Liver (tissue), 8 donors: ENCODE measurements at regions not wholly inside any gene's neighbourhood (a gene's known extent, or its start where the extent isn't known, plus 50 kb on each side); places are given as distances from the start of the nearest gene placed in this dataset.

Source experiments
- DNase-seq: peaks from one replicate; pipeline ENCODE4 v3.0.0-alpha.2; 2017; ENCODE audit warnings: low spot score
- H3K27ac ChIP-seq, 2 donors: one replicate each; pipeline ENCODE4 v1.7.0; 2013; ENCODE audit warnings: inconsistent platforms in 2 of 2, low read length in 2 of 2, control low read depth in 1 of 2, low read depth in 1 of 2, mild to moderate bottlenecking in 1 of 2
- H3K27me3 ChIP-seq, 4 donors: one replicate each; pipeline versions ENCODE4 v1.6.1 to v1.7.0; 2013; ENCODE audit warnings: low read length in 3 of 4, inconsistent platforms in 1 of 4, mild to moderate bottlenecking in 1 of 4, moderate library complexity in 1 of 4; ENCODE audit not compliant: control insufficient read depth in 4 of 4, insufficient read depth in 4 of 4
- H3K36me3 ChIP-seq, 4 donors: one replicate each; pipeline versions ENCODE4 v1.6.1 to v1.7.0; 2013; ENCODE audit warnings: low read length in 3 of 4, mild to moderate bottlenecking in 3 of 4, low read depth in 1 of 4, moderate library complexity in 1 of 4; ENCODE audit not compliant: control insufficient read depth in 4 of 4, insufficient read depth in 3 of 4
- H3K4me1 ChIP-seq, 4 donors: one replicate each; pipeline versions ENCODE4 v1.6.1 to v1.7.0; 2013; ENCODE audit warnings: low read length in 3 of 4, mild to moderate bottlenecking in 3 of 4, moderate library complexity in 1 of 4; ENCODE audit not compliant: control insufficient read depth in 4 of 4, insufficient read depth in 4 of 4
- H3K4me3 ChIP-seq, 3 donors: one replicate each; pipeline versions ENCODE4 v1.6.1 to v1.7.0; 2013; ENCODE audit warnings: low read length in 3 of 3, control low read depth in 1 of 3, low read depth in 1 of 3, mild to moderate bottlenecking in 1 of 3
- H3K9ac ChIP-seq, 2 donors: one replicate each; pipeline ENCODE4 v1.7.0; 2013; ENCODE audit warnings: low read length in 2 of 2, mild to moderate bottlenecking in 2 of 2, moderate library complexity in 2 of 2, control low read depth in 1 of 2, low read depth in 1 of 2
- H3K9me3 ChIP-seq, 4 donors: one replicate each; pipeline versions ENCODE4 v1.6.1 to v1.7.0; 2013; ENCODE audit warnings: low read length in 3 of 4; ENCODE audit not compliant: control insufficient read depth in 4 of 4
- EGR1 ChIP-seq, 2 donors: IDR thresholded peaks; 2 replicates each; pipeline ENCODE4 v1.6.1; 2016 to 2018; ENCODE audit warnings: antibody characterized with exemption in 2 of 2, low read depth in 2 of 2
- FOXA1 ChIP-seq: IDR thresholded peaks from 2 replicates; pipeline ENCODE4 v1.6.1; 2016; ENCODE audit warnings: antibody characterized with exemption
- FOXA2 ChIP-seq: IDR thresholded peaks from 2 replicates; pipeline ENCODE4 v1.6.1; 2016; ENCODE audit warnings: antibody characterized with exemption
- GABPA ChIP-seq, 2 donors: IDR thresholded peaks in 1 of 2; conservative IDR thresholded peaks in 1 of 2; 2 replicates each; pipeline ENCODE4 v1.6.1; 2016; ENCODE audit warnings: antibody characterized with exemption in 2 of 2, mild to moderate bottlenecking in 1 of 2, moderate library complexity in 1 of 2
- HNF4G ChIP-seq: IDR thresholded peaks from 2 replicates; pipeline ENCODE4 v1.6.1; 2016; ENCODE audit warnings: antibody characterized with exemption
- JUND ChIP-seq, 2 donors: IDR thresholded peaks; 2 replicates each; pipeline ENCODE4 v1.6.1; 2016; ENCODE audit warnings: antibody characterized with exemption in 2 of 2
- RAD21 ChIP-seq, 2 donors: IDR thresholded peaks; 2 replicates each; pipeline ENCODE4 v1.6.1; 2016; ENCODE audit warnings: antibody characterized with exemption in 2 of 2, mild to moderate bottlenecking in 2 of 2
- RXRA ChIP-seq, 2 donors: IDR thresholded peaks; 2 replicates each; pipeline ENCODE4 v1.6.1; 2017 to 2018; ENCODE audit warnings: antibody characterized with exemption in 2 of 2, mild to moderate bottlenecking in 1 of 2
- SP1 ChIP-seq: IDR thresholded peaks from 2 replicates; pipeline ENCODE4 v1.6.1; 2018; ENCODE audit warnings: antibody characterized with exemption, mild to moderate bottlenecking
- TAF1 ChIP-seq: conservative IDR thresholded peaks from 2 replicates; pipeline ENCODE4 v1.6.1; 2016; ENCODE audit warnings: antibody characterized with exemption, mild to moderate bottlenecking
- YY1 ChIP-seq: IDR thresholded peaks from 2 replicates; pipeline ENCODE4 v1.6.1; 2016; ENCODE audit warnings: antibody characterized with exemption, mild to moderate bottlenecking
- WGBS: extraction: QIAGEN DNeasy Blood & Tissue Kit; methylation state at CpG from one replicate; pipeline ENCODE4 v1.1.7; 2013; 5-methylcytosine and 5-hydroxymethylcytosine counted together
- TF ChIP-seq, protein P1 (sequence below): IDR thresholded peaks from 2 replicates; pipeline ENCODE4 v1.6.1; 2016; ENCODE audit warnings: antibody characterized with exemption
- TF ChIP-seq, protein P2 (sequence below): IDR thresholded peaks from 2 replicates; pipeline ENCODE4 v1.6.1; 2016; ENCODE audit warnings: antibody characterized with exemption
- TF ChIP-seq, protein P3 (sequence below): fragments of 150-350 bp; IDR thresholded peaks from 2 replicates; pipeline ENCODE4 v1.5.1; 2017; ENCODE audit warnings: improper control_type of control experiment, low read depth, low read length; ENCODE audit not compliant: missing input control
- TF ChIP-seq, protein P4 (sequence below): IDR thresholded peaks from 2 replicates; pipeline ENCODE4 v1.6.1; 2016; ENCODE audit warnings: antibody characterized with exemption, mild to moderate bottlenecking
- TF ChIP-seq, protein P5 (sequence below): IDR thresholded peaks from 2 replicates; pipeline ENCODE4 v1.6.1; 2016; ENCODE audit warnings: antibody characterized with exemption
- donor health status: healthy.
- donor health status: healthy.
- donor health status: healthy.
- donor health status: healthy.
- donor health status: healthy.

DNA sequence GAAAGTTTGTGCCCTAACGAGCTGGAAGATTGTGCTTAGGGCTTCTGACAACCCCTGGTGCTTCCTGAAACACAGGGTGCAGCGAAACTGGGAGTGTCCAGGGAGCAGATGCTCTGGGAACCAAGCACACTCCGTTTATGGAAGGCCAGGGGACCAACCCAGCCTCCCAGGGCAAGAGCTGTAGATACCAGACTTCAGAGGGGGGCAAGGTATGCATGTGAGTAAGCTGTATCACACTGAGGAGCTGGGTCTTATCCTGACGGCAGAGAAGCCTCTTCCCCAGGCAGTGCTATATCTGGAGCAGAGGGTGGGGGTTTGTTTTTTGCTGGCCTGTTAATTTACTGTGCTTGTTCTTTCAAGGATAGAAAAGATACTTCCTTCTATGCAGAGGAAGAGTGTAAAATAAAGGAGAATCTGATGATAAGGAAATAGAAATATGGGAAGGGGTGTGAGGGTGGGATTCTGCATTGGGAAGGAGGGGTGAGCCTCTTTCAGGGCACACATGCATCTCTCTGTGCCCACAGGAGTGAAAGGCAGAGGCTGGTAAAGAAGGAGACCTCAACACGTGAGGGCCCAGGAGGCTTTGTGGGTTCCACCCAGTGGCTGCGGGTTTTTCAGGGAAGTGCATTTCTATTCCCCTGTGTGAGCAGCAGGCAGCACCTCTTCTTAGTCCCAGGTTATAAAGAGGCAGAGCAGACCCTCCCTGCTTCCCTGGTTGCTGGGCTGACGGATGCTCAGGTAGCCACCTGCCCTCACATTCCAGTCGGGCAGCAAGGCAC, 314.1 kb downstream of the TCERG1L start:
- Histone ChIP-seq H3K27me3 (peaks cover 0 to 6% (median 2%) of the 10 kb centered on the region in 4 donors), H3K36me3 (no peaks in the 10 kb centered on the region), H3K27ac (no peak overlapping the region), H3K4me3 (no peak overlapping the region), H3K4me1 (no peaks in the 10 kb centered on the region), H3K9me3 (peaks cover 0 to 3% (median 1%) of the 10 kb centered on the region in 4 donors), H3K9ac (no peak overlapping the region)
- DNase-seq = no peak
- TF ChIP-seq GABPA (IDR thresholded peaks at IDR 0.05 in 1 of 2, conservative IDR thresholded peaks at IDR 0.05 in 1 of 2) (no peak), RXRA (IDR thresholded peaks at IDR 0.05) (no peak), FOXA2 (no peak), FOXA1 (no peak), JUND (IDR thresholded peaks at IDR 0.05) (no peak), EGR1 (IDR thresholded peaks at IDR 0.05; ENCODE audit: low read depth in 2 of 2) (no peak), SP1 (no peak), TAF1 (no peak), RAD21 (IDR thresholded peaks at IDR 0.05) (no peak), YY1 (no peak), HNF4G (no peak)
- TF ChIP-seq, protein P1, sequence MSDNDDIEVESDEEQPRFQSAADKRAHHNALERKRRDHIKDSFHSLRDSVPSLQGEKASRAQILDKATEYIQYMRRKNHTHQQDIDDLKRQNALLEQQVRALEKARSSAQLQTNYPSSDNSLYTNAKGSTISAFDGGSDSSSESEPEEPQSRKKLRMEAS = no peak
- TF ChIP-seq, protein P2, sequence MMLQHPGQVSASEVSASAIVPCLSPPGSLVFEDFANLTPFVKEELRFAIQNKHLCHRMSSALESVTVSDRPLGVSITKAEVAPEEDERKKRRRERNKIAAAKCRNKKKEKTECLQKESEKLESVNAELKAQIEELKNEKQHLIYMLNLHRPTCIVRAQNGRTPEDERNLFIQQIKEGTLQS = no peak
- TF ChIP-seq, protein P3, sequence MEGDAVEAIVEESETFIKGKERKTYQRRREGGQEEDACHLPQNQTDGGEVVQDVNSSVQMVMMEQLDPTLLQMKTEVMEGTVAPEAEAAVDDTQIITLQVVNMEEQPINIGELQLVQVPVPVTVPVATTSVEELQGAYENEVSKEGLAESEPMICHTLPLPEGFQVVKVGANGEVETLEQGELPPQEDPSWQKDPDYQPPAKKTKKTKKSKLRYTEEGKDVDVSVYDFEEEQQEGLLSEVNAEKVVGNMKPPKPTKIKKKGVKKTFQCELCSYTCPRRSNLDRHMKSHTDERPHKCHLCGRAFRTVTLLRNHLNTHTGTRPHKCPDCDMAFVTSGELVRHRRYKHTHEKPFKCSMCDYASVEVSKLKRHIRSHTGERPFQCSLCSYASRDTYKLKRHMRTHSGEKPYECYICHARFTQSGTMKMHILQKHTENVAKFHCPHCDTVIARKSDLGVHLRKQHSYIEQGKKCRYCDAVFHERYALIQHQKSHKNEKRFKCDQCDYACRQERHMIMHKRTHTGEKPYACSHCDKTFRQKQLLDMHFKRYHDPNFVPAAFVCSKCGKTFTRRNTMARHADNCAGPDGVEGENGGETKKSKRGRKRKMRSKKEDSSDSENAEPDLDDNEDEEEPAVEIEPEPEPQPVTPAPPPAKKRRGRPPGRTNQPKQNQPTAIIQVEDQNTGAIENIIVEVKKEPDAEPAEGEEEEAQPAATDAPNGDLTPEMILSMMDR = no peak
- TF ChIP-seq, protein P4, sequence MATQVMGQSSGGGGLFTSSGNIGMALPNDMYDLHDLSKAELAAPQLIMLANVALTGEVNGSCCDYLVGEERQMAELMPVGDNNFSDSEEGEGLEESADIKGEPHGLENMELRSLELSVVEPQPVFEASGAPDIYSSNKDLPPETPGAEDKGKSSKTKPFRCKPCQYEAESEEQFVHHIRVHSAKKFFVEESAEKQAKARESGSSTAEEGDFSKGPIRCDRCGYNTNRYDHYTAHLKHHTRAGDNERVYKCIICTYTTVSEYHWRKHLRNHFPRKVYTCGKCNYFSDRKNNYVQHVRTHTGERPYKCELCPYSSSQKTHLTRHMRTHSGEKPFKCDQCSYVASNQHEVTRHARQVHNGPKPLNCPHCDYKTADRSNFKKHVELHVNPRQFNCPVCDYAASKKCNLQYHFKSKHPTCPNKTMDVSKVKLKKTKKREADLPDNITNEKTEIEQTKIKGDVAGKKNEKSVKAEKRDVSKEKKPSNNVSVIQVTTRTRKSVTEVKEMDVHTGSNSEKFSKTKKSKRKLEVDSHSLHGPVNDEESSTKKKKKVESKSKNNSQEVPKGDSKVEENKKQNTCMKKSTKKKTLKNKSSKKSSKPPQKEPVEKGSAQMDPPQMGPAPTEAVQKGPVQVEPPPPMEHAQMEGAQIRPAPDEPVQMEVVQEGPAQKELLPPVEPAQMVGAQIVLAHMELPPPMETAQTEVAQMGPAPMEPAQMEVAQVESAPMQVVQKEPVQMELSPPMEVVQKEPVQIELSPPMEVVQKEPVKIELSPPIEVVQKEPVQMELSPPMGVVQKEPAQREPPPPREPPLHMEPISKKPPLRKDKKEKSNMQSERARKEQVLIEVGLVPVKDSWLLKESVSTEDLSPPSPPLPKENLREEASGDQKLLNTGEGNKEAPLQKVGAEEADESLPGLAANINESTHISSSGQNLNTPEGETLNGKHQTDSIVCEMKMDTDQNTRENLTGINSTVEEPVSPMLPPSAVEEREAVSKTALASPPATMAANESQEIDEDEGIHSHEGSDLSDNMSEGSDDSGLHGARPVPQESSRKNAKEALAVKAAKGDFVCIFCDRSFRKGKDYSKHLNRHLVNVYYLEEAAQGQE = no peak
- WGBS = 53% methylated on average over 8 of the region's 8 CpGs

DNA sequence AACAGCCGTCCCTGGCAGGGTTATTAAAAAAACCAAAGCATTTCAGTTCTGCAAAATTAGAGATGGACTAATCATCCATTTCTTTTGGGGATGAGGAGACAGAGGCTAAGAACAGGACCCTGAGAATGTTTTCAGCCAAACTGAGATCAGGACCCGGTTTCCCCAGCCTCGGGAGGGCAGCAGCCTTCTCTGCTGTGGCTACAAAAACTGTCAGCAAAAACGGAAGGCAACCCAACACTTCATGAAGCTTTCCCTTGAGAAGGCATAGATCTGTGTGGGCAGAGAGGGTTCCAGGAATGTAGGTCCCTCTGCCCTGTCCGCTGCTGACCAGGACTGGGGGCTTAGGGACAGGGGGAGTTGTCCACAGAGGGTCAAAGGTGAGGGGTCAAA, 313.5 kb downstream of the TCERG1L start:
- no peak for TF ChIP-seq HNF4G
- TF ChIP-seq RAD21 (IDR thresholded peaks at IDR 0.05) = no peak
- TF ChIP-seq, protein P2 = no peak
- TF ChIP-seq, protein P1 = no peak
- no peak for TF ChIP-seq EGR1 (IDR thresholded peaks at IDR 0.05; ENCODE audit: low read depth in 2 of 2)
- no peak for TF ChIP-seq GABPA (IDR thresholded peaks at IDR 0.05 in 1 of 2, conservative IDR thresholded peaks at IDR 0.05 in 1 of 2)
- TF ChIP-seq, protein P3 = no peak
- no peak for TF ChIP-seq FOXA2
- no peak for TF ChIP-seq RXRA (IDR thresholded peaks at IDR 0.05)
- TF ChIP-seq, protein P5, sequence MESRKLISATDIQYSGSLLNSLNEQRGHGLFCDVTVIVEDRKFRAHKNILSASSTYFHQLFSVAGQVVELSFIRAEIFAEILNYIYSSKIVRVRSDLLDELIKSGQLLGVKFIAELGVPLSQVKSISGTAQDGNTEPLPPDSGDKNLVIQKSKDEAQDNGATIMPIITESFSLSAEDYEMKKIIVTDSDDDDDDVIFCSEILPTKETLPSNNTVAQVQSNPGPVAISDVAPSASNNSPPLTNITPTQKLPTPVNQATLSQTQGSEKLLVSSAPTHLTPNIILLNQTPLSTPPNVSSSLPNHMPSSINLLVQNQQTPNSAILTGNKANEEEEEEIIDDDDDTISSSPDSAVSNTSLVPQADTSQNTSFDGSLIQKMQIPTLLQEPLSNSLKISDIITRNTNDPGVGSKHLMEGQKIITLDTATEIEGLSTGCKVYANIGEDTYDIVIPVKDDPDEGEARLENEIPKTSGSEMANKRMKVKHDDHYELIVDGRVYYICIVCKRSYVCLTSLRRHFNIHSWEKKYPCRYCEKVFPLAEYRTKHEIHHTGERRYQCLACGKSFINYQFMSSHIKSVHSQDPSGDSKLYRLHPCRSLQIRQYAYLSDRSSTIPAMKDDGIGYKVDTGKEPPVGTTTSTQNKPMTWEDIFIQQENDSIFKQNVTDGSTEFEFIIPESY = no peak
- H3K9ac ChIP-seq = no peak overlapping the region
- no peak overlapping the region for H3K27ac ChIP-seq
- peaks cover 0 to 6% (median 2%) of the 10 kb centered on the region in 4 donors for H3K27me3 ChIP-seq
- H3K4me1 ChIP-seq = no peaks in the 10 kb centered on the region
- H3K9me3 ChIP-seq = peaks cover 0 to 3% (median 1%) of the 10 kb centered on the region in 4 donors
- DNase-seq = no peak
- 60% methylated on average over 5 of the region's 5 CpGs for WGBS
- H3K4me3 ChIP-seq = no peak overlapping the region
- H3K36me3 ChIP-seq = no peaks in the 10 kb centered on the region
